Naive B cell (primary cell): ENCODE measurements at regions not wholly inside any gene's neighbourhood (a gene's known extent, or its start where the extent isn't known, plus 50 kb on each side); places are given as distances from the start of the nearest gene placed in this dataset.
"Not testable (repeated sequence)": the region's sequence is repeated elsewhere in the genome, so short reads cannot be mapped to it uniquely, and the experiment has no call there.

Experiments used
- ATAC-seq, 2 donors: fragments of 150-1000 bp; cut with Tn5 transposase; 2 replicates each; pipeline ENCODE4 v1.10.0; 2021; ENCODE audit warnings: low read depth in 2 of 2, mild to moderate bottlenecking in 2 of 2, moderate library complexity in 2 of 2
- DNase-seq: peaks from one replicate; pipeline ENCODE4 v3.0.0; 2022
- H3K27ac Mint-ChIP-seq, 6 donors: one replicate each; pipeline ENCODE4 v1.8.0; 2020 to 2022; ENCODE audit warnings: mild to moderate bottlenecking in 6 of 6, mixed read lengths in 6 of 6, moderate library complexity in 5 of 6, inconsistent platforms in 2 of 6
- H3K27me3 Mint-ChIP-seq, 3 donors: one replicate each; pipeline ENCODE4 v1.8.0; 2021 to 2022; ENCODE audit warnings: mixed read lengths in 3 of 3, mild to moderate bottlenecking in 1 of 3
- H3K36me3 Mint-ChIP-seq, 2 donors: one replicate each; pipeline ENCODE4 v1.8.0; 2020 to 2022; ENCODE audit warnings: mixed read lengths in 2 of 2, inconsistent platforms in 1 of 2, mild to moderate bottlenecking in 1 of 2
- H3K4me1 Mint-ChIP-seq, 3 donors: one replicate each; pipeline ENCODE4 v1.8.0; 2020 to 2022; ENCODE audit warnings: mixed read lengths in 3 of 3, inconsistent platforms in 1 of 3, mild to moderate bottlenecking in 1 of 3, moderate library complexity in 1 of 3
- H3K4me3 Mint-ChIP-seq, 8 donors: one replicate each; pipeline ENCODE4 v1.8.0; 2020 to 2022; ENCODE audit warnings: mild to moderate bottlenecking in 8 of 8, mixed read lengths in 8 of 8, moderate library complexity in 8 of 8, inconsistent platforms in 2 of 8
- H3K9me3 Mint-ChIP-seq, 7 donors: one replicate each; pipeline ENCODE4 v1.8.0; 2020 to 2022; ENCODE audit warnings: mixed read lengths in 7 of 7, mild to moderate bottlenecking in 5 of 7, inconsistent platforms in 2 of 7, moderate library complexity in 1 of 7

DNA sequence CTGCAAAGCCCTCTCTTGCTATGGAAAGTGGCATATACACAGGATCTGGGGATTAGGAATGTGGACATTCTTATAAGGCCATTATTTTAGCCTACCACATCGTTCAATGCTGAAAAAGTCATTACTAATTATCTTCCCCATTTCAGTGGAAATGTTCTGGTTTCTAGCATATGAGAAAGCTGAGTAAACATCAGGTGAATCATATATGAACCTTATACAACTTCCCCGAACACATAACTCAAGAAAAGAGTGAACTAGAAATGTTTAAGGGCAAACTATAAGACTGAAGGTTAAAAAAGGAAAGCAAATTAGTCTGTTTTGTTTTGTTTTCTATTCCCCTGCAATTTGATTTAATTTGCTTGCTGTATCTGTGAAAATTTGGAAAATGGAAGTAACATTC lies 62.5 kb upstream of the SEC22B start:
- not testable (repeated sequence) for ATAC-seq, H3K4me3 Mint-ChIP-seq, DNase-seq, H3K27me3 Mint-ChIP-seq, H3K9me3 Mint-ChIP-seq, H3K27ac Mint-ChIP-seq, H3K36me3 Mint-ChIP-seq, H3K4me1 Mint-ChIP-seq

DNA sequence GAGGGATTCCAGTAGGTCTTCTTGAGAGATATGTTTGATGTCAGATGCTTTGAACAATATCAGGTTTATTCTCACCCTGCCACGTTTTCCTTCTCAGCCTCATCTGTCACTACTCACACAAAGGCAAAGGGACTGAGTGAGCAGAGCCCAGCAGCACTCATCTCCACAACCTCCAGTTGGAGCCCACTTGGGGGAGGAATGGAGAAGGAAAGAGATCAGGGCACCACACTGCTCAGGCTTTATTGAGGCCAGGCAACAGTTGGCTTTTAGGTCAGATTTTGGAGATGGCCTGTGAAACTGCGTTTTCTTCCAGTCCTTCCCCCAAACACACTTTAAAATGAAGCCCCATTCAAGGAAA lies 57.3 kb upstream of the SEC22B start:
- H3K36me3 Mint-ChIP-seq, ATAC-seq, H3K4me3 Mint-ChIP-seq, H3K9me3 Mint-ChIP-seq, H3K4me1 Mint-ChIP-seq, H3K27ac Mint-ChIP-seq, DNase-seq, H3K27me3 Mint-ChIP-seq: not testable (repeated sequence)

DNA sequence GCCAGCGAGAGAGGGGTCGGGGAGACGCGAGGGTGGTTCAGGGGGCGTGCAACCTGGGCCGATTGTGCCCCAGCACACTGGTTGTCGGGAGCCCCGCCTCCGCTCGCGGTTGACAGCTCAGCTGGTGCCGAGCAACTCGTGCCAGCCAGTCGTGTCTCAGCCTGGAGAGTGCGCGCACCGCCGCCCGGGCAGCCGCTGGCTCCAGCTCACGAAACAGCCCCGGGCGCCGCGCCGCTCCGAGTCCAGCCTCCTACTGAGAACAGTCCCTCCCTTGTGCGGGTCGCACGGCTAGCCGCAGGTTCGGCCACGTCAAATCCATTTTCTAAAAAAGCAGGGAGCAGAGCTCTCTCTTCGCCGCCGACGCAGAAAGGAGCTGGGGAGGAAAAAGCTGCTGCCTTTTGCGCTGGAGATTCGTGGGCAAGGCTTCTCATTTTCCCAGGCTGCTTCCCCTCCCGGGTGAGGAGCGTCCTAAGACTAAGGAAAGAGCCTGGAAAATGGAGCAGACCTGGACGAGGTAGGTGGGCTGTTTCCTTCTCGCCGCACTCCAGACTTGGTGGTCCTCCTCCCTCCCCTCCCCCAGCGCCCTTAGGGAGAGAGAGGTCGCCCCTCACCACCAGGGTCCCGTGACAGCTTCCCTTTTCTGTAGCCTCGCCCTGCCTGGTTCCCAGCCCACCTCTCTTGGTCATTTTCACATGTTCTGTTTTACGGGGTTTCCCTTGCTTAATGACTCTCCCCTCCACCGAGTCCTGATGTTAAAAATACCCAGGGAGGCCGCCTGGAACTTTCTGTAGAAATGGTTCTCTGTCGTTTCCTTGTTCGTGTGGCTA lies 56.7 kb upstream of the SEC22B start:
- H3K27ac Mint-ChIP-seq, H3K4me3 Mint-ChIP-seq, H3K27me3 Mint-ChIP-seq, H3K36me3 Mint-ChIP-seq, H3K9me3 Mint-ChIP-seq, H3K4me1 Mint-ChIP-seq: not testable (repeated sequence)
- ATAC-seq: peak; percentile 97 to 99
- DNase-seq: peak; percentile 14

DNA sequence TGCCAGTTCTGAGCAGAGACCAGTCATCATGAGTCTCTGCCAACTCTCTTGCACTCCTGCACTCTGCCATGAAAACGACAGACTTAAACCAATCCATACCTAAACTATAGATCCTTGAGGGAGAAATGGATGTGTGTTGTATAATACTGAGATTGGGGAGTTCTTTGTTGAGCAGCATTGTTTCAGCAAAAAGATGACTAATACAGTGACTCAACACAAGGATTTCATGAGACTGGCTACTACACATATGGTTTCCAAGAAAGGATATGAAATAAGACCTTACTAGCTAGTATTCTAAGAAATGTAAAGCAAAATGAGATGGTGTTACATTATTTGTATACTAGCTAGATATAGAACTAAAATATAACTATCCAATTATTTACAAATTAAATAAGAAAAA lies 53.5 kb upstream of the SEC22B start:
- not testable (repeated sequence) for DNase-seq, H3K27me3 Mint-ChIP-seq, H3K9me3 Mint-ChIP-seq, ATAC-seq, H3K27ac Mint-ChIP-seq, H3K36me3 Mint-ChIP-seq, H3K4me3 Mint-ChIP-seq, H3K4me1 Mint-ChIP-seq
